HL-60 (cell line): ENCODE measurements at regions not wholly inside any gene's neighbourhood (a gene's known extent, or its start where the extent isn't known, plus 50 kb on each side); places are given as distances from the start of the nearest gene placed in this dataset.

ENCODE experiments used
- CTCF ChIP-seq: IDR thresholded peaks from one replicate; pipeline ENCODE4 v1.5.1; 2011; ENCODE audit warnings: low read length, control low read depth, inconsistent platforms; ENCODE audit not compliant: insufficient read depth
- POLR2AphosphoS5 ChIP-seq: IDR thresholded peaks from 2 replicates; pipeline ENCODE4 v1.6.1; 2012; ENCODE audit warnings: low read depth

- TF ChIP-seq CTCF (no peak), POLR2AphosphoS5 (no peak)
Observed at GRCh38 chrX:20363275-20363674, 96.6 kb upstream of the RPS6KA3 start.
